ENCODE measurements at regions not wholly inside any gene's neighbourhood (a gene's known extent, or its start where the extent isn't known, plus 50 kb on each side); places are given as distances from the start of the nearest gene placed in this dataset.

DNA sequence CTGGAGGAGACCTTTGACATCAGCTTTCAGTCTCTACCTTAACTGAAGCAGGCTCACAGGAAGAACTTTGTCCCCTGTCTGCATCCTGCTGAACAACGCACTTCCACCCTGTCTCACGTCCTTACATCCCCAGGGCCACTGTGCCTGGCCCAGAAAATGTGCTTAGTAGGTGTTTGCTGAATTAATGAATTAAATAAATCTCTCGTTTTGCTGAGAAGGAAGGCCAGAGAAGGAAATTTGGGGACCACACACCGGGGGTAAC, 54.3 kb upstream of the CREB3L1 start:
- Histone ChIP-seq H3K36me3 (no peaks in the 10 kb centered on the region), H3K4me1 (no peaks in the 10 kb centered on the region), H3K27me3 (no peaks in the 10 kb centered on the region), H3K27ac (no peak overlapping the region), H3K9me3 (no peaks in the 10 kb centered on the region), H3K4me3 (no peak overlapping the region)
- no peak for TF ChIP-seq CTCF (IDR thresholded peaks at IDR 0.05)
- DNase-seq (no peak), ATAC-seq (no peak)
- intact Hi-C loops (cut with DNase I) = no loop called here

DNA sequence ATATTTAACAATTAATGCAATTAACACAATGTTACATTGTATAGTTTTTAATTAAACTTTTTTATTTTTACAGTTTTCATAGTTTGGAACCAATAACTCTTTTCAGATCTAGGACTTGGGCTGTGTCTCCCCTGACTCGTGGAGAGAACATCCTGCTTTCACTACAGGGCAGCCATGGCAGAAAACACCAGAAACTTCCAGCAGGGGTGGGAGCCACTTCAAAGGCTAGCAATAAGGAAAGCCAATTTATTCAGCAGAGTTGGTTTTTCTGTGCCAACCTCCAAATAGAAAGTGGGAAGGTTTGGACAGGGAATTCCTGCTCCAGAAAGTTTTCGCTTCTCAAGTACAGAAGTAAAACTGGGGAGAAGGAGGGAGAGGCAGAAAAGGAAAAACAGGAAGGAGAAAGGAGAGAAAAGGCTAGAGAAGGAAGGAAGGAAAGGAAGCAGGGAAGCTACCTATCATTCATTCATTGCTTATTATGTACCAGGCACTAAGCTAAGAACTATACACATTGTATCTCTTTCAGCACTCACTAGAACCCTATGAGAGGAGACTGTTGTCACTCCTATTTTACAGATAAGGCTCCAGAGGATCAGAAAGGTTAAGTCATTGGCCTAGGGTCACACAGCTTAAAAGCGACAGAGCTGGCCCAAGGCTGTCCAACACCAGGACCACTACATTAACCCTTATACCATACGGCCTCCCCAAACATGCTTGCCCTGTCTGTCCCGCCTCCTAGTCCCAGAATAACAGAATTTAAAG, 54.8 kb upstream of the CREB3L1 start:
- H3K4me3 ChIP-seq = no peak overlapping the region
- no peak overlapping the region for H3K27ac ChIP-seq
- intact Hi-C loops (cut with DNase I) = no loop called here
- ATAC-seq = no peak
- no peaks in the 10 kb centered on the region for H3K36me3 ChIP-seq
- no peak for TF ChIP-seq CTCF (IDR thresholded peaks at IDR 0.05)
- DNase-seq = no peak
- no peaks in the 10 kb centered on the region for H3K27me3 ChIP-seq
- H3K9me3 ChIP-seq = no peaks in the 10 kb centered on the region
- no peaks in the 10 kb centered on the region for H3K4me1 ChIP-seq

DNA sequence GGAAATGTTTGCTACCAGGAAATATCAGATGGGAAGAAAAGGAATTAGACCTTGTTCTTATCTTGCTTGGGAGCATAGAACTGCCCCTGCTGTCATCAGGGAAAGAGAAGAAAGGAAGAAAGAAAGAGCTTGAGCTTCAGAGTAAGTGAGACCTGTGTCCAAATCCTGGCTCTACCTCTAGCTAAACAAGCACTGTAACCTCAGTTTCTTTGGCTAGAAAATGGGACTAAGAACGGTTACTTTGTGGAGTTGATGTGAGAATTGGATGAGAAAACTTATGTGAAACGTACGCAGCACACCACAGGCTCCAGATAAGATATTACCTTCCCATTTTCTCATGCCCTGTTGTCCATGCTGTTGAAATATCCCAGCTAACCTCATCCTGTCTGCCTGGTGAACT, 57.1 kb upstream of the CREB3L1 start:
- H3K36me3 ChIP-seq = no peaks in the 10 kb centered on the region
- no peak overlapping the region for H3K27ac ChIP-seq
- H3K27me3 ChIP-seq = no peaks in the 10 kb centered on the region
- intact Hi-C loops (cut with DNase I) = no loop called here
- DNase-seq (no peak), ATAC-seq (no peak)
- H3K4me3 ChIP-seq = no peak overlapping the region
- peaks cover 0 to 3% of the 10 kb centered on the region in 2 donors for H3K4me1 ChIP-seq
- TF ChIP-seq CTCF (IDR thresholded peaks at IDR 0.05) = no peak
- no peaks in the 10 kb centered on the region for H3K9me3 ChIP-seq

- no peak for TF ChIP-seq CTCF (IDR thresholded peaks at IDR 0.05)
- Histone ChIP-seq H3K9me3 (no peaks in the 10 kb centered on the region), H3K27ac (no peak overlapping the region), H3K36me3 (no peaks in the 10 kb centered on the region), H3K4me1 (peaks cover 0 to 3% of the 10 kb centered on the region in 2 donors), H3K27me3 (no peaks in the 10 kb centered on the region), H3K4me3 (no peak overlapping the region)
- intact Hi-C loops (cut with DNase I) = no loop called here
- peak; percentile 17 for ATAC-seq
- no peak for DNase-seq
Observed at GRCh38 chr11:46216765-46217089, 60.7 kb upstream of the CREB3L1 start.

DNA sequence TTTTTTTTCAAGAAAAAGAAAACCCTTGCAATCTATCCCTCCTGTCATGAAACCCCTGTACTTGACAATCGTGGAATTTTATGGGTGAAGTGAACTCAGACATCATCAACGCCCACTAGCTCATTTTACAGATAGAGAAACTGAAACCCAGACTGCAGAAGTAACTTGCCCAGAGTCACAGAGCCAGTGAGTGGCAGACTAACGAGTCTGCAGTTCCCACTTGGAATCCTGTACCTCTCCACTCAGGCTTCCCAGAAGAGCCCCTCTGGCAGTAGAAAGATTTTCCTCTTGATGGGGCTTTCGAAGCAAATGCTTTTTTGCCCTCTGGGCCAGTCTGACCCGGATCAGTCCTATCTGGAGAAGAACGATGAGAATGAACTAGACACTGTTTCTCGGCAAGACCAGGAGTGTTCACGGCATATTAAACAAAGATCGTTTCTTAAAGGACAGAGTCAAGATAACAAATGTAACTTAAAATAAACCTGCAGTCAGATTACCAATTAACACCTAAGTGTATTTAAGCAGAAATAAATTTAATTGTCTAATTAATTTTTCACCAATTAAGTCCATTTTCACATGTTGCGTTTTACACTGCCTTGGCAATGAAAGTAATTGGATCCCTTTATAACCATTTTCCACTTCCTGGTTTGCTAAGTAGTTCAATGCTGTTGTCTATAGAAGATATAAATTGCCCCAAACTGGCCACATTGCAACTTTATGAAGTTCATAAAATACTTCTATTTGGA, 61.3 kb upstream of the CREB3L1 start:
- Histone ChIP-seq H3K36me3 (no peaks in the 10 kb centered on the region), H3K27me3 (no peaks in the 10 kb centered on the region), H3K4me1 (peaks cover 0 to 3% of the 10 kb centered on the region in 2 donors), H3K4me3 (peak overlapping the region; percentile 22 to 25), H3K27ac (no peak overlapping the region), H3K9me3 (no peaks in the 10 kb centered on the region)
- intact Hi-C loops (cut with DNase I) = no loop called here
- ATAC-seq = peak; percentile 95
- no peak for TF ChIP-seq CTCF (IDR thresholded peaks at IDR 0.05)
- peak in 1 of 4 donors; percentile 4 for DNase-seq
